AG04449 (cell line): ENCODE measurements at regions not wholly inside any gene's neighbourhood (a gene's known extent, or its start where the extent isn't known, plus 50 kb on each side); places are given as distances from the start of the nearest gene placed in this dataset.

Experiments
- CTCF ChIA-PET: fragments of 350-600 bp; formaldehyde crosslinking; extraction: SDS; loops from one replicate; lab custom pipeline; 2021; ENCODE audit warnings: antibody characterized with exemption; lab: Yijun Ruan, JAX
- POLR2A ChIA-PET: fragments of 400-600, 350-600 bp; formaldehyde crosslinking; extraction: SDS; loops from one replicate; lab custom pipeline; 2020; ENCODE audit warnings: antibody characterized with exemption, inconsistent platforms; lab: Yijun Ruan, JAX
- DNase-seq: peaks from one replicate; pipeline ENCODE4 v3.0.0-alpha.2; 2010; ENCODE audit warnings: low read depth, low spot score
- H3K4me3 ChIP-seq: 2 replicates; pipeline ENCODE4 v1.5.1; 2011; ENCODE audit warnings: low read depth, mild to moderate bottlenecking, control low read depth, low read length
- TF ChIP-seq, protein P1 (sequence below): IDR thresholded peaks from one replicate; pipeline ENCODE4 v1.5.1; 2011; ENCODE audit warnings: mild to moderate bottlenecking, moderate library complexity, low read length, control low read depth, inconsistent platforms; ENCODE audit not compliant: insufficient read depth; ENCODE audit errors: missing control alignments

DNA sequence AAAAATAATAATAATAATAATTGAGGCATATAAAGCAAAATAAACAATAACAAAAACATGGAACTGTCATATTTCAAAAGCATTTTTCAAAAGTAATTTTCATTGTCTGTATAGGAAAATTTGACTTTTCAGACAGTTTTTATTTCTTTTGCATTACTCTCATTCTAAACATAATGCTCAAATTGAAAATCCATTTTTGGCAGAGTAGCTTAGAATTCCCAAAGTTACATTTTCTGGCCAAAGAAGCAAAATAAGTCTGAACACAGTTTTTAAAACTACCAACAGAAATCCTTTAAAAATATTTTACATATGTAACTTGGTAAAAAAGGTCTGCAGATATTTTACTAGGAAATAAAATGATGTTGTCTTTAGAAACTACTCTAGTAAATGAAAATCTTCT, 535.4 kb downstream of the ANKRD7 start:
- H3K4me3 ChIP-seq, result no peak overlapping the region
- TF ChIP-seq, protein P1, sequence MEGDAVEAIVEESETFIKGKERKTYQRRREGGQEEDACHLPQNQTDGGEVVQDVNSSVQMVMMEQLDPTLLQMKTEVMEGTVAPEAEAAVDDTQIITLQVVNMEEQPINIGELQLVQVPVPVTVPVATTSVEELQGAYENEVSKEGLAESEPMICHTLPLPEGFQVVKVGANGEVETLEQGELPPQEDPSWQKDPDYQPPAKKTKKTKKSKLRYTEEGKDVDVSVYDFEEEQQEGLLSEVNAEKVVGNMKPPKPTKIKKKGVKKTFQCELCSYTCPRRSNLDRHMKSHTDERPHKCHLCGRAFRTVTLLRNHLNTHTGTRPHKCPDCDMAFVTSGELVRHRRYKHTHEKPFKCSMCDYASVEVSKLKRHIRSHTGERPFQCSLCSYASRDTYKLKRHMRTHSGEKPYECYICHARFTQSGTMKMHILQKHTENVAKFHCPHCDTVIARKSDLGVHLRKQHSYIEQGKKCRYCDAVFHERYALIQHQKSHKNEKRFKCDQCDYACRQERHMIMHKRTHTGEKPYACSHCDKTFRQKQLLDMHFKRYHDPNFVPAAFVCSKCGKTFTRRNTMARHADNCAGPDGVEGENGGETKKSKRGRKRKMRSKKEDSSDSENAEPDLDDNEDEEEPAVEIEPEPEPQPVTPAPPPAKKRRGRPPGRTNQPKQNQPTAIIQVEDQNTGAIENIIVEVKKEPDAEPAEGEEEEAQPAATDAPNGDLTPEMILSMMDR, result no peak
- ChIA-PET POLR2A (no interaction called here), CTCF (no interaction called here)
- DNase-seq, result no peak

DNA sequence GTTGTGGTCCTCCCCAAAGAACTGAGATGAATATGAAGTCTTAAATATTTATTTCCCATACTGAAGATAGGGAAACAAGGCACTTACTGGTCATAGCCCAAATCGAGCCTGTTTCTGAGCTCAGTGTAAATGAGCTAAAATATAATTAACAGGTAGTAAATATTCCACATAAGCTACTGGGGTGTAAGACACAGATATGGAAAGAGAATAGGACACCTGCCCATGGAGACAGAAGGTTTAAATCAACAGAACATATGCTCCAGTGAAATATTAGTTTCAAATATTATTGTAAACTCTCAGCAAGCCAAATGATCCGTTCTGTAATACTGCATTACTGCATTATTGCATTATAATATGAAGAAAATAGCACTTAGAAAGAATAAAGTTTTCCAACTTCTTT, 537.9 kb downstream of the ANKRD7 start:
- POLR2A ChIA-PET, result no interaction called here

DNA sequence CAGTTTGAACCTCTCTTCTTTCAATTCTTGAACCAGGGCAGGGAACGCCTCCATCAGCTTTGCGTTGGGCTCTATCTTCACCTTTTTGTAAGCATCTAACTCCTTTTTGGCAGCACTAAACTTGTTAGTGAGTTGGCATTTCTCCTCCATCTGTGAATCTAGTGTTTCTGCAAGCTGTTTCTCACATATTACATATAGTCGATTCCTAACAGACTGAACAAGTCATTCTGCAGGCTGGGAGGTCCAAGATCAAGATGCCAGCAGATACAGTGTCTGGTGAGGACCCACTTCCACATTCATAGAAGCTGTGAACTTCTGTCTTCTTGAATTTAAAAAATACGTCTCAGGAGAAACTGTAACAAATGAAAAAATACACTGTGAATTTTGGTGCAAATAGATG, 539.7 kb downstream of the ANKRD7 start:
- CTCF ChIA-PET, result no interaction called here
- no peak for DNase-seq
- TF ChIP-seq, protein P1, result no peak
- POLR2A ChIA-PET, result no interaction called here
- H3K4me3 ChIP-seq, result no peak overlapping the region

More for the DNA sequence above, 537.9 kb downstream of the ANKRD7 start:
- no peak overlapping the region for H3K4me3 ChIP-seq
- no peak for DNase-seq
- TF ChIP-seq, protein P1, result no peak
- CTCF ChIA-PET, result no interaction called here

DNA sequence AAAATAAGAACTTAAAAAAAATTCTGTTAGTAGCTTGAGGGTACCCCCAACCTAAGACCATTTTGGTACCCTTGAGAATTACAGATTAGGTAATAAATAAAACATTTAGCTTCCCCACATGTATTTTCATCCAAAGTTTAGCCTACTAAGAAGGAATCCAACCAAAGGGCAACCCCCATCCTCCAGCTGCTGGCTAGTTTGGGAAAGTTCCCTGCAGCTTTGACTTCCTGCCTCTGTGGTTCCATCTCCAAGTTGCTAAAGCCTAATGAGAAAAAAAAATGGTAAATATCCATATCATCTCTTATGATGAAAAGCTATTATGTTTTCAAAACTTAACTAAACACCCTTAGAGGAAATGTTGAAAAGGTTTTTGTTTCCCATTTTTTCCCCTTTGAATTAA, 547.2 kb downstream of the ANKRD7 start:
- POLR2A ChIA-PET, result no interaction called here
- TF ChIP-seq, protein P1, result no peak
- CTCF ChIA-PET, result interaction anchor here (0.5 kb wide), 1 partner anchor 288 kb away, joined by 3 read pairs; no protein-coding TSS in a partner anchor
- H3K4me3 ChIP-seq, result no peak overlapping the region
- DNase-seq, result no peak

DNA sequence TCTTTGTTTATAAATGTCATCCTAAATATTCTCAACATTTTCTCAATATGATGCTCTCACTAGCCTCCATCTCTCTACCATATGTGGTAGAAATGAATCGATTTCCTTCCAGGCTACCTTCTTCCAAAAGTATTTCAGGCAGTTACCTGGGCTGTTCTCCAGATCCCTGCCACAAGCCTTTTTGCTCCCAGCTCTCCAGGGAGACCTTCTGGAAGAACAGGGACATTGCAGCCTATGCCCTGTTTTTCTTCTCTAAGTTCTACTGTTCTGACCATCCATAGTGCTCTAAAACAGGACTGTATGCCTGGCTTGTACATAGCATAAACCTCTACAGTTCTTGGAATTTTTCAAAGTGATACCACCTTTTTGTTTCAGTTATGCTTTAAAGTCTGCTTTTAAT, 552.8 kb downstream of the ANKRD7 start:
- CTCF ChIA-PET, result no interaction called here
- no peak for DNase-seq
- POLR2A ChIA-PET, result no interaction called here
- no peak overlapping the region for H3K4me3 ChIP-seq
- TF ChIP-seq, protein P1, result no peak

DNA sequence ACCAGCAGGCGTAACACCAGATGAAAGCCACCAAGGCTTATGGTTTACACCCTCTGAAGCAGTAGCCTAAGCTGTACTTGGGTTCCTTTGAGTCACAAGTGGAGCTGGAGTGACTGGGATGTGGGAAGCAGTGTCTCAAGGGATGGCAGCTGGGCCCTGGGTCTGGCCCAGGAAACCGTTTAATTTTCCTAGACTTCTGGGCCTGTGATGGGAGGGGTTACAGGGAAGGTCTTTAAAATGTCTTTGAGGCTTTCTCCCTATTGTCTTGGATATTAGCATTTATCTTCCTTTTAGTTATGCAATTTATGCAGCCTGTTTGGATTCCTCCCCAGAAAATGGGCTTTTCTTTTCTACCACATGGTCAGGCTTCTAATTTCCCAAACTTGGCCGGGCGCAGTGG, 568.2 kb downstream of the ANKRD7 start:
- ChIA-PET POLR2A (no interaction called here), CTCF (no interaction called here)
- TF ChIP-seq, protein P1, result no peak
- no peak overlapping the region for H3K4me3 ChIP-seq
- no peak for DNase-seq
